NCI-H187 (cell line): ENCODE measurements at regions not wholly inside any gene's neighbourhood (a gene's known extent, or its start where the extent isn't known, plus 50 kb on each side); places are given as distances from the start of the nearest gene placed in this dataset.

Source experiments
- DNase-seq, 2 experiments: peaks; one replicate each; lab custom pipeline; 2025; lab: John Stamatoyannopoulos, UW

- DNase-seq = no peak
Observed at GRCh38 chr1:105795741-105796140, 1260.7 kb upstream of the PRMT6 start.

- no peak for DNase-seq
Observed at GRCh38 chr1:105830571-105831146, 1225.8 kb upstream of the PRMT6 start.

GRCh38 chr1:105838071-105838470 lies 1218.4 kb upstream of the PRMT6 start:
- DNase-seq = no peak

GRCh38 chr1:105865546-105865945 lies 1190.9 kb upstream of the PRMT6 start:
- DNase-seq = no peak

- DNase-seq = no peak
Observed at GRCh38 chr1:105872817-105873216, 1183.7 kb upstream of the PRMT6 start.

- no peak for DNase-seq
Observed at GRCh38 chr1:105874621-105875020, 1181.9 kb upstream of the PRMT6 start.

GRCh38 chr1:105886309-105886708 lies 1170.2 kb upstream of the PRMT6 start:
- DNase-seq = no peak

GRCh38 chr1:105891308-105891707 lies 1165.2 kb upstream of the PRMT6 start:
- DNase-seq = no peak

- no peak for DNase-seq
Observed at GRCh38 chr1:105894006-105894405, 1162.5 kb upstream of the PRMT6 start.

GRCh38 chr1:105909811-105910210 lies 1146.7 kb upstream of the PRMT6 start:
- DNase-seq = no peak

- DNase-seq = no peak
Observed at GRCh38 chr1:105914403-105914802, 1142.1 kb upstream of the PRMT6 start.

- DNase-seq = no peak
Observed at GRCh38 chr1:105934806-105935205, 1121.7 kb upstream of the PRMT6 start.

GRCh38 chr1:105964879-105965278 lies 1091.6 kb upstream of the PRMT6 start:
- no peak for DNase-seq

- no peak for DNase-seq
Observed at GRCh38 chr1:105997516-105997915, 1059.0 kb upstream of the PRMT6 start.

- DNase-seq = no peak
Observed at GRCh38 chr1:106022312-106022902, 1034.1 kb upstream of the PRMT6 start.

- no peak for DNase-seq
Observed at GRCh38 chr1:106027871-106028270, 1028.6 kb upstream of the PRMT6 start.

GRCh38 chr1:106037526-106037925 lies 1018.9 kb upstream of the PRMT6 start:
- DNase-seq = no peak

GRCh38 chr1:106038260-106038659 lies 1018.2 kb upstream of the PRMT6 start:
- no peak for DNase-seq

GRCh38 chr1:106043971-106044370 lies 1012.5 kb upstream of the PRMT6 start:
- DNase-seq = no peak

- no peak for DNase-seq
Observed at GRCh38 chr1:106047210-106047609, 1009.3 kb upstream of the PRMT6 start.

- no peak for DNase-seq
Observed at GRCh38 chr1:106049595-106049994, 1006.9 kb upstream of the PRMT6 start.

GRCh38 chr1:106055855-106056254 lies 1000.6 kb upstream of the PRMT6 start:
- no peak for DNase-seq

GRCh38 chr1:106061586-106062495 lies 994.6 kb upstream of the PRMT6 start:
- DNase-seq = no peak
